Urinary bladder (tissue), 3 donors: ENCODE measurements at regions not wholly inside any gene's neighbourhood (a gene's known extent, or its start where the extent isn't known, plus 50 kb on each side); places are given as distances from the start of the nearest gene placed in this dataset.
A peak's percentile ranks its signal among the peaks of the same experiment; 100 is the strongest.
"Not testable (repeated sequence)": the region's sequence is repeated elsewhere in the genome, so short reads cannot be mapped to it uniquely, and the experiment has no call there.

Experiments
- DNase-seq: peaks from one replicate; pipeline ENCODE4 v3.0.0-alpha.2; 2015; ENCODE audit errors: extremely low spot score
- H3K27ac ChIP-seq: one replicate; pipeline ENCODE4 v1.5.1; 2013; ENCODE audit warnings: low read depth, mild to moderate bottlenecking, moderate library complexity
- H3K36me3 ChIP-seq: one replicate; pipeline ENCODE4 v1.6.1; 2013; ENCODE audit warnings: mild to moderate bottlenecking, moderate library complexity; ENCODE audit not compliant: insufficient read depth
- H3K4me1 ChIP-seq: one replicate; pipeline ENCODE4 v1.6.1; 2013; ENCODE audit warnings: mild to moderate bottlenecking, moderate library complexity; ENCODE audit not compliant: insufficient read depth
- H3K4me3 ChIP-seq: one replicate; pipeline ENCODE4 v1.5.1; 2013; ENCODE audit warnings: low read depth, low read length
- WGBS: extraction: QIAGEN DNeasy Blood & Tissue Kit; methylation state at CpG from one replicate; pipeline ENCODE4 v1.1.7; 2013; 5-methylcytosine and 5-hydroxymethylcytosine counted together
- donor health status: healthy with polysubstance abuse.
- donor health status: healthy.

GRCh38 chr12:85448031-85448430 is 168.0 kb downstream of the ALX1 start:
- H3K4me1 ChIP-seq: no peaks in the 10 kb centered on the region
- no peaks in the 10 kb centered on the region for H3K36me3 ChIP-seq
- H3K4me3 ChIP-seq: no peak overlapping the region
- 66% methylated on average over 1 of the region's 1 CpG for WGBS
- no peak overlapping the region for H3K27ac ChIP-seq
- DNase-seq: no peak

- no peak for DNase-seq
- 38% methylated on average over 4 of the region's 4 CpGs for WGBS
Observed at GRCh38 chr12:85448548-85449139, 168.6 kb downstream of the ALX1 start.

GRCh38 chr12:85457016-85457415 is 177.0 kb downstream of the ALX1 start:
- H3K27ac ChIP-seq: no peak overlapping the region
- no peak for DNase-seq
- H3K4me3 ChIP-seq: no peak overlapping the region
- no peaks in the 10 kb centered on the region for H3K36me3 ChIP-seq
- WGBS: 69% methylated on average over 1 of the region's 1 CpG
- no peaks in the 10 kb centered on the region for H3K4me1 ChIP-seq

More at GRCh38 chr12:85448548-85449139, 168.6 kb downstream of the ALX1 start:
- Histone ChIP-seq H3K4me3 (no peak overlapping the region), H3K4me1 (no peaks in the 10 kb centered on the region), H3K36me3 (no peaks in the 10 kb centered on the region), H3K27ac (no peak overlapping the region)

- Histone ChIP-seq H3K4me1 (no peaks in the 10 kb centered on the region), H3K36me3 (no peaks in the 10 kb centered on the region), H3K27ac (no peak overlapping the region), H3K4me3 (no peak overlapping the region)
- 84% methylated on average over 4 of the region's 4 CpGs for WGBS
- no peak for DNase-seq
Observed at GRCh38 chr12:85461127-85461526, 181.1 kb downstream of the ALX1 start.

GRCh38 chr12:85462888-85463287 is 182.9 kb downstream of the ALX1 start:
- 66% methylated on average over 4 of the region's 4 CpGs for WGBS
- Histone ChIP-seq H3K27ac (no peak overlapping the region), H3K4me1 (no peaks in the 10 kb centered on the region), H3K4me3 (no peak overlapping the region), H3K36me3 (no peaks in the 10 kb centered on the region)
- no peak for DNase-seq

- no peaks in the 10 kb centered on the region for H3K36me3 ChIP-seq
- DNase-seq: no peak
- H3K4me1 ChIP-seq: no peaks in the 10 kb centered on the region
- H3K27ac ChIP-seq: no peak overlapping the region
- no peak overlapping the region for H3K4me3 ChIP-seq
Observed at GRCh38 chr12:85466890-85467289, 186.9 kb downstream of the ALX1 start.

- WGBS: 6% methylated on average over 15 of the region's 15 CpGs
- Histone ChIP-seq H3K27ac (no peak overlapping the region), H3K36me3 (no peaks in the 10 kb centered on the region), H3K4me1 (no peaks in the 10 kb centered on the region), H3K4me3 (no peak overlapping the region)
- DNase-seq: peak; percentile 28
Observed at GRCh38 chr12:85468356-85469157, 188.5 kb downstream of the ALX1 start.

- not testable (repeated sequence) for H3K4me1 ChIP-seq, H3K4me3 ChIP-seq, H3K36me3 ChIP-seq, H3K27ac ChIP-seq, DNase-seq
- 36% methylated on average over 5 of the region's 5 CpGs for WGBS
Observed at GRCh38 chr12:85469158-85470086, 189.4 kb downstream of the ALX1 start.

- H3K4me3 ChIP-seq, H3K27ac ChIP-seq, DNase-seq, H3K4me1 ChIP-seq, H3K36me3 ChIP-seq: not testable (repeated sequence)
- 87% methylated on average over 1 of the region's 1 CpG for WGBS
Observed at GRCh38 chr12:85475277-85475676, 195.3 kb downstream of the ALX1 start.

GRCh38 chr12:85476756-85477155 is 196.7 kb downstream of the ALX1 start:
- Histone ChIP-seq H3K27ac (no peak overlapping the region), H3K4me3 (no peak overlapping the region)
- DNase-seq: no peak

GRCh38 chr12:85484387-85484786 is 204.4 kb downstream of the ALX1 start:
- H3K36me3 ChIP-seq: no peaks in the 10 kb centered on the region
- H3K4me1 ChIP-seq: no peaks in the 10 kb centered on the region
- H3K4me3 ChIP-seq: no peak overlapping the region
- DNase-seq: no peak
- no peak overlapping the region for H3K27ac ChIP-seq
- 77% methylated on average over 1 of the region's 1 CpG for WGBS

More at GRCh38 chr12:85476756-85477155, 196.7 kb downstream of the ALX1 start:
- no peaks in the 10 kb centered on the region for H3K36me3 ChIP-seq
- H3K4me1 ChIP-seq: no peaks in the 10 kb centered on the region

- DNase-seq: no peak
- no peak overlapping the region for H3K4me3 ChIP-seq
- WGBS: 74% methylated on average over 1 of the region's 1 CpG
- H3K36me3 ChIP-seq: no peaks in the 10 kb centered on the region
- H3K4me1 ChIP-seq: no peaks in the 10 kb centered on the region
- H3K27ac ChIP-seq: no peak overlapping the region
Observed at GRCh38 chr12:85489194-85489593, 209.2 kb downstream of the ALX1 start.

GRCh38 chr12:85504164-85504563 is 224.1 kb downstream of the ALX1 start:
- WGBS: 90% methylated on average over 2 of the region's 2 CpGs
- Histone ChIP-seq H3K4me3 (no peak overlapping the region), H3K36me3 (no peaks in the 10 kb centered on the region), H3K27ac (no peak overlapping the region), H3K4me1 (no peaks in the 10 kb centered on the region)
- DNase-seq: no peak
